ENCODE measurements at regions not wholly inside any gene's neighbourhood (a gene's known extent, or its start where the extent isn't known, plus 50 kb on each side); places are given as distances from the start of the nearest gene placed in this dataset.

GRCh38 chr1:5242850-5243249 is 588.4 kb downstream of the AJAP1 start:
- no peak for DNase-seq (ENCODE audit: low read depth)

DNA sequence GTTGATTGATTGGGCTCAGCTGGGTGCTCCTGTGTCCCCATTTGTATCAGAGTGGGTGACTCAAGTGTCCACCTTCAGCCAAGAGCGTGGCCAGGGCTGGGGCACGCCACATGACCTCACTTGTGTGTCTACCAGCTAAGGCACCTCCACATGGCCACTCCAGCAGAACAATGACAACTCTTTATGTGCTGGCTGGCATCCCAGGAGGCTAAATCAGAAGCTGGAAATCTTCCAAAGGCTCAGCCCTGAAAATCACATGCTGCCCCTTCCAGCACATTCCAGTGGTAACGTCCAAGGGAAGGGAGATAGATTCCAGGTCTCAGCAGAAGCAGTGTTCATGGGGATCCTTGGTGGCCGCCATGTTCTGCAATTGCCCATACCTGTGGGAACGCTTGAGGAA is 585.5 kb downstream of the AJAP1 start:
- no peak for DNase-seq (ENCODE audit: low read depth)

DNA sequence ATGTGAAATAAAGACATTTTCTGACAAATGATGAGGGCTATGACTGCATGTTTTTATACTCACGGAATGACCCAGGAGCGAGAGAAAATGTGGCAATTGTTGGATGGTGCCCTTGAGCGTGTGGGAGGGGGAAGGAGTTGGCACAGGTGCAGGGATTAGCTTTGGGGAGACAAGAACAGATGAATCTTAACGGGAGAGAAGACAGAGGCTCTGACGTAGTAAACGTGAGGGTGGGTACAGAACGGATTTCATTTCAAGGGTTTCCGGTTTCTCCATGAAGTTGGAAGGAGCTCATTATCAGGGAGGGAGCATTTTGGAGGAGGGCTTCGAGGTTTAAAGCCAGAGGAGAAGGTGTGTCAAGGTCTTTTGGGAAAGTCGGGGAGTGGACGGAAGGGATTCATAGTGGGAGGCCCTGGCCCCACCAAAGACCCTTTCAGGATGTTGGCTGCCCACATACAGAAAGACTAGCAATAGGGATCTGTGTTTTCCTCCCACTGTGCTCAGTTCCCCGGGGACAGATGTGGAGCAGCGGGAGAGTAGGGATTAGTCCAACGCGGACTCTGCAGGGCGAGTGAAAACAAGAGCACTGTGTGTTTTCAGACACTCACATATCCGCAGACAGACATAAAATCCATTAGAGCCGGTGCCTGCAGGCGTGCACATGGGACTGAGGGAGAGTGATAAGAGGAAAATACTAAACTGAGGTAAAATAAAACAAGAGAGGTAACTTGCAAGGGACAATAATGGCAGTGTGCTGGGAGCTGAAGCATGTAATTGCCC is 584.1 kb downstream of the AJAP1 start:
- no peak for DNase-seq (ENCODE audit: low read depth)

GRCh38 chr1:5235355-5235899 is 581.0 kb downstream of the AJAP1 start:
- DNase-seq (ENCODE audit: low read depth) = no peak

DNA sequence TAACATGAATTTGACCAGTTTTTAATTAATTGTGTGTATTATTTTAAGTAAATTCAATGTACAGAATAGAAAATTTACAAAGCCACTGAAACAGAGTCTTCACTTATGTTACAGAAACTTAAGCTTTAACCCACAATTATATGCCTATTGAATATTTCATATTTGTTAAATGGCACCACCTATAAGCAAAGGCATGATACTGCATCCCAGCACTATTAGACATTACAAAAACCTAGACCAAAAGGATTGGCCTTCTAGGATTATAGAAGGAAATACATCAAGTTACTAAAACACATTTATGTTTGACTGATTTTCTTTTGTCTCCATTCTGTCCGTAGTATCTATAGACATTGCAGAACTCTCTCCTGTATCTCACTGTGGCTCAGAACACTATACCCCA is 578.1 kb downstream of the AJAP1 start:
- no peak for DNase-seq (ENCODE audit: low read depth)

DNA sequence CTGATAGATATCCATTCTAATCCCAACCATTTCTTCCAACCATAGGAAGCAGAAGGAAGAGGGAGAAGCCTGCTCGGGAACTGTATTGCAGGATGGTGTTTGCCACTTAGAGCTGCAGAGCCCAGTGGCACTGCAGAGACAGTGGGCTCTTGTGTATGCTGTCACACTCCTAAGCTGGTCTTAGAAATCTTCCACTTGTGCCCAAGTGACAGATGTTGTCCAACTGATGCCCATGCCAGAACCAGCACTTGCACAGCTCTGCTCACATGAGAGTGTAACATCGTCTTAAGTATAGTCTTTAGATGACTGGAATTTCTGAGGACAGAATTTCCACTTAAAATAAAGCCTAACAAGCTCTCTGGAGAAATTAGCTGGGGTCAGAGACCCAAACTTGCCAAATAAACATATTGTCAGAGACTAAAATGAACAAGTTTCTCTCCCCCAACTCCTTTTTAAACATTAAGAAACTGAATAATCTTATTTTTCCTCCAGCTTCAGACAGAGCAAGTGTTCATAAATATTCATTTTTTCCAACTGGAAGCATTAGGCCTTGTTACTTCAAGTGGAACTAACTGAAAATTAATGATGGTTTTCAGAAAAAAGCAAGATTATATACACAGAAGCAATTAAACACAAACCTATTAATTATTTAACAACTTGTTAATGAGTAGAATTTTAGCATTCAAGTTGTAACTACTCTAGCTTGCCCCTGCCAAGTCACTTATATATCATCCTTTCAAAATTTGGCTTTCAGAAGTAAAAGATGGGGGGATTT is 577.3 kb downstream of the AJAP1 start:
- DNase-seq (ENCODE audit: low read depth) = no peak

- no peak for DNase-seq (ENCODE audit: low read depth)
Measured at GRCh38 chr1:5227114-5227513, 572.7 kb downstream of the AJAP1 start.

DNA sequence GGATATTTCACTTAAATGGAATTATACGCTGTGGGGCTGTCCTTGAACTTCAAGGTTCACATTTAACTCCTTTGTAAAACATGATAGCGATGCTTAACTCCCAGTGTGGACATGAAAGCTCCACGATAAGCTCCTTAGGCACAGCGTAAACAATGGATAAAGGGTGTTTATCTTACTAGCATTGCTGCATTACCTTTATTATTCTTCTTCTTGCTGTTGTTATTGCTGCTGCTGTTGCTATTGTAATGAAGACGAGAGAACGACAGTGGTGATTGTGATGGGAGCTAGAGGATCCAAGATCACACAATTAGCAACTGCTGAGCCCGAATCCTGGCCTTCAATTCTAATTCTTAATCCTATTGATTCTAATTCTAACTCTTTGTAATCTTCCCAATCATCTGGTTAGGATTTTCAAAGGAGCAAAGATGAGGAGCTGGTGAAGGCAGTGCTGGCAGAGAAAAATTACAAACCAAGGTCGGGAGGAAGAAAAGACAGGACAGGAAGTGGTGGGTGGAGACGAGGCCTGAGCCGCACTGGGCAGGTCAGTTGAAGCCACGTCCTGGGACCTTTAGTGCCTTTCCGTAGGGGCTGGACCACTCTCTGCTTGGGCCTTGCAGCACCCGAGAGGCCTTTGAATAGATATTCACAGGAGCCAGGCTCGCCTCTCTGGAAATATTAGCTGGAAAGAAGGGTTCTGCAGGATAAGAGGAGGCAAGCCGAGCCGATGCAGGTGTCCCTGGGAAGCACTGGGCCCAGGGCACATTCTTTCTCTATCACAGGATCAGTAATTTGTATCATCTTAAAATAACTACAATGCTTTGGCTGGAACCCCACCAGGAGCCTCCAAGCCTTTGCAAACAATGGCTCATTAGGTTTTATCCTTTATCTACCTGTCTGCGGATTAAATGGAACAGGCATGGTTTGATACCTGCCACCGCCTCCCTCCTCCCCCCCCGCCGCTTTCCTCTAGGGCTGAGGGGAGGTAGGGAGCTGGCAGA is 571.6 kb downstream of the AJAP1 start:
- no peak for DNase-seq (ENCODE audit: low read depth)

DNA sequence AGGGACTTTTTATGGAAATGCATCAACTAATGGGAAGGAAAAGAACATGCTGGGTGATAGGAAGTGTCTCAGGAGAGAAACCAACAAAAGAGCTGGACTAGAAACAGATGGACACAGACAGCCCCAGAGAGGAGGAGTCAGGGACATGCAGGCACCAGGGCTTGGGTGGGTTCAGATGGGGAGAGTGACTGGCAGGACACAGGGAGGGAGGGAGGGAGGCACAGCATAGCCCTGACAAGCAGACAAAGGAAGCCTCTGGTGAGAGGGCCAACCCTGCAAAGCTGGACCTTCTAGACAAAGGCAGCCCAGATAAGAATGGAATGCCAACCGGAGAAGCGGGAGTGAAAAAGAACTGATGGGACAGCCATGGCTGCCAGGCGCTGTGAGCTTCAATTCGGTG is 568.8 kb downstream of the AJAP1 start:
- DNase-seq (ENCODE audit: low read depth) = no peak

DNA sequence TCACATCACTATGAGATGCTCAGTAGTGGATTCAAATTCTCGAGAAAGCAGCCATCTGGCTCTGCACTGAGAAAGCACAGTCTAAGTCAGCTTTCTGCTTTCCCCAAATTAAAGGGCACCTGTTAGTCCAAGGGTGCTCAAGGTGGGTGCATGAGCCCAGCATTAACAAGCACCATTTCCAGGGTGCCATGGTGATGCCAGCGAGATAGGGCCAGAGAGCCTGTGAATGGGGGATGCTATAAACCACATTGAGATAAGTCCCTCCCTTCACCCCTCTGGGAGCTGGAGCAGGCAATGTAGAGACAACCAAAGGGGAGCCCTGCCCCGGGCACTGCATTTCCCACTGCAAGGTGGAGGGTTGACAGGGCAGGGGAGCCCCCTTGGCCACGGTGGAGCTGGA is 568.2 kb downstream of the AJAP1 start:
- no peak for DNase-seq (ENCODE audit: low read depth)

DNA sequence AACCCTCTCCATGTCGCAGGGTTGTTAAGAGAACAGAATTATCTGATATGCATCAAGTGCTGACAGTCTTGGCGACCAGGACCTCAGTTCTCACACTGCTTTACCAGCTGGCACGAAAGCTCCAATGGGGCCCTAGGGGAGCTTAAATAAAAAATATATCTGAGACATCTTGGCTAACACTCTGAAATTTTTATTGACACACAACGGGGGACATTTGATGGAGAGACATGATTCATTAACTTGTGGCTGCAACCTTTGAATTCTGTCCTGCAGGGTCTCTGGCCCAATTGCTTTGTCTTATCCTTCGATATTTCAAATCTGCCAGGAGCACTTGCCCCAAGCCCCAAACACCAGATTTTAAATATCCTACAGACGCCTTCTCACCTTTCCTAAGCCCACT is 567.0 kb downstream of the AJAP1 start:
- no peak for DNase-seq (ENCODE audit: low read depth)

DNA sequence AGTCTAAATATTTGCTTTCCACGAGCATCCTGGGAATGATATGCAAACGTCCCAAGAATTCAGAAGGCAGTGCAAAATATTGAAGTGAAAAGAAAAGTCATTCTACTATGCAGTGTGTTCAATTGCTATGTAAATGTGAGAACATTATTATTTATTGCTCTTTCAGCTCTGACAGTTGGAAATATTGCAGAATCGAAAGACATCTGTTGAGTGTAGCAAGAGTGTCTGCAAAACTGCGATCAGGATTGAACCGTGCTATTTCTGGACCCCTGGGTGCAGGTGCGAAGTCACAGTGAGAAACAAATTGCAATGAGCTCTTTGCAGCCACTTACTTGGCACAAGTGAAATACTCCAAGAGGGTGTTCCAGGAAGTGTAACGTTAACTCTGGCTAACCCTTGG is 566.4 kb downstream of the AJAP1 start:
- no peak for DNase-seq (ENCODE audit: low read depth)

DNA sequence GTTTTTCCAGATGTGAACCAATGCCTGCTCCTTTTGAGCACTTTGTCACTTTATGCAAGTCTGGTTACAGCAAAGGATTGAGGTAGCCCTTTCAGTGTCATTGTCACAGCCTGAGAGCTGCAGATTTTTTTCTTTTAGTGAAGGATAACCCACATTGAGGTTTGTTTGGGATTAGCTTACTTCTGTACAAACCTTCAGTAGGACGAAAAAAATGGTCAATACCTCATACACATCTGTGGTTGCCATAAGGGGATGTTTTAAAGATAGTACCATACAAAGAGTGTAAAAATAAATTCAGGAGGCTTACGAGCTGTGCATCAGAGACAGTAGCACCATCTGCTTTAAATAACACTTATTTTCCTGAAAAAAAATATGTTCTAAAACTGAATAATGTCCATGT is 566.0 kb downstream of the AJAP1 start:
- DNase-seq (ENCODE audit: low read depth) = no peak

- DNase-seq (ENCODE audit: low read depth) = no peak
Measured at GRCh38 chr1:5200006-5200405, 545.6 kb downstream of the AJAP1 start.

GRCh38 chr1:5198328-5198727 is 543.9 kb downstream of the AJAP1 start:
- no peak for DNase-seq (ENCODE audit: low read depth)

GRCh38 chr1:5191470-5191869 is 537.1 kb downstream of the AJAP1 start:
- no peak for DNase-seq (ENCODE audit: low read depth)

GRCh38 chr1:5189384-5189783 is 535.0 kb downstream of the AJAP1 start:
- DNase-seq (ENCODE audit: low read depth) = no peak

GRCh38 chr1:5165762-5166161 is 511.4 kb downstream of the AJAP1 start:
- DNase-seq (ENCODE audit: low read depth) = no peak

GRCh38 chr1:5164158-5164557 is 509.7 kb downstream of the AJAP1 start:
- no peak for DNase-seq (ENCODE audit: low read depth)

GRCh38 chr1:5161372-5161771 is 507.0 kb downstream of the AJAP1 start:
- no peak for DNase-seq (ENCODE audit: low read depth)

DNA sequence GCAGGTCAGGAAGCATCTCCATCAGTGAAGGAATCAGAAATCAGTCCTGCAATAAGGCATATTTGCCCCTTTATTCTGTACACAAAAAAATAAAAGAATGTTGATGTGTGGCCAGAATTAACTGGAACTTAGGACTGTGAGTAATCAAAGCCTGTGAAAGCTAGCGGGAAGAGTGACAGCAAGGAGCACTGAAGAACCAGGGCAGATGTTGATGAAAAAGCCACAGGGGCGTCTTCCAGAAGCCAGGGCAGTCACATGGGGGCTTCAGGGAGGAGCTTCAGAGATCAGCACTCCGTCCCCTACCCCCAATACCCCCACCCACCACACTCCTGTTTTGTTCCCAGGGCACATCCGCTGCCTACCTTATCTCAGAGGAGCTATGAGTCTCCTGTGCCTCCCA is 502.8 kb downstream of the AJAP1 start:
- no peak for DNase-seq (ENCODE audit: low read depth)
